ENCODE measurements at regions not wholly inside any gene's neighbourhood (a gene's known extent, or its start where the extent isn't known, plus 50 kb on each side); places are given as distances from the start of the nearest gene placed in this dataset.

DNA sequence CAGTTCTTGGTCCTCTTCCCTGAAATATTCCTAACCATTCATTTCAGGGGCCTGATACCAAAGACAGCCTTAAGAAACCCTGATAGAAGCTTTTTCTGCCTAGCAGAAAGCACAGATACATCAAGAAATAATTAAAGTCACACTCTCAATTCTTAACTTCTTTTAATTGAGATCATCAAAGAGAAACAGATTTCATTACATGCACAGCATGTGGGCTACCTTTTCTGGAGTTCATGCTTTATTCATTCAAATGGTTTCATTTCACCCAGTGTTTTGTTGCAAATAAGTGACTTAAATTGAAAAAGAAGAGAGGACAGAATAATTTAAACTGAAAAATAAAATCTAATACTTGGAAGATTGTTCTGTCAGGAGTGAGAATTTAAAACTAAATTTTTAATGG is 192.6 kb upstream of the GGTLC1 start:
- intact Hi-C loops (cut with DNase I): no loop called here
- FAIRE-seq: no peak
- H3K4me1 ChIP-seq: no peaks in the 10 kb centered on the region
- H3K9me3 ChIP-seq: no peaks in the 10 kb centered on the region
- TF ChIP-seq, protein P1, sequence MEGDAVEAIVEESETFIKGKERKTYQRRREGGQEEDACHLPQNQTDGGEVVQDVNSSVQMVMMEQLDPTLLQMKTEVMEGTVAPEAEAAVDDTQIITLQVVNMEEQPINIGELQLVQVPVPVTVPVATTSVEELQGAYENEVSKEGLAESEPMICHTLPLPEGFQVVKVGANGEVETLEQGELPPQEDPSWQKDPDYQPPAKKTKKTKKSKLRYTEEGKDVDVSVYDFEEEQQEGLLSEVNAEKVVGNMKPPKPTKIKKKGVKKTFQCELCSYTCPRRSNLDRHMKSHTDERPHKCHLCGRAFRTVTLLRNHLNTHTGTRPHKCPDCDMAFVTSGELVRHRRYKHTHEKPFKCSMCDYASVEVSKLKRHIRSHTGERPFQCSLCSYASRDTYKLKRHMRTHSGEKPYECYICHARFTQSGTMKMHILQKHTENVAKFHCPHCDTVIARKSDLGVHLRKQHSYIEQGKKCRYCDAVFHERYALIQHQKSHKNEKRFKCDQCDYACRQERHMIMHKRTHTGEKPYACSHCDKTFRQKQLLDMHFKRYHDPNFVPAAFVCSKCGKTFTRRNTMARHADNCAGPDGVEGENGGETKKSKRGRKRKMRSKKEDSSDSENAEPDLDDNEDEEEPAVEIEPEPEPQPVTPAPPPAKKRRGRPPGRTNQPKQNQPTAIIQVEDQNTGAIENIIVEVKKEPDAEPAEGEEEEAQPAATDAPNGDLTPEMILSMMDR (IDR thresholded peaks at IDR 0.05): no peak
- no peaks in the 10 kb centered on the region for H3K27me3 ChIP-seq
- no peak overlapping the region for H3K27ac ChIP-seq
- H3K4me3 ChIP-seq: no peak overlapping the region
- DNase-seq: no peak
- ATAC-seq: no peak
- no peaks in the 10 kb centered on the region for H3K36me3 ChIP-seq

GRCh38 chr20:24169256-24169655 is 180.7 kb upstream of the GGTLC1 start:
- WGBS, 2 donors: 84 to 85% methylated on average over 1 of the region's 1 CpG
- FAIRE-seq (no peak), ATAC-seq (no peak), DNase-seq (no peak)
- Histone ChIP-seq H3K4me3 (no peak overlapping the region), H3K4me1 (no peaks in the 10 kb centered on the region), H3K36me3 (no peaks in the 10 kb centered on the region), H3K27ac (no peak overlapping the region), H3K9me3 (no peaks in the 10 kb centered on the region), H3K27me3 (no peaks in the 10 kb centered on the region)
- TF ChIP-seq, protein P1 (IDR thresholded peaks at IDR 0.05): no peak
- intact Hi-C loops (cut with DNase I): loop anchor here in 1 of 3 donors (10.0 kb wide), 1 partner anchor 746 kb away; no protein-coding TSS in a partner anchor

- H3K4me1 ChIP-seq: no peaks in the 10 kb centered on the region
- DNase-seq: no peak
- no peaks in the 10 kb centered on the region for H3K27me3 ChIP-seq
- ATAC-seq: no peak
- intact Hi-C loops (cut with DNase I): loop anchor here in 1 of 3 donors (10.0 kb wide), 1 partner anchor 748 kb away; no protein-coding TSS in a partner anchor
- no peak overlapping the region for H3K4me3 ChIP-seq
- no peak for FAIRE-seq
- H3K27ac ChIP-seq: no peak overlapping the region
- no peaks in the 10 kb centered on the region for H3K9me3 ChIP-seq
- TF ChIP-seq, protein P1 (IDR thresholded peaks at IDR 0.05): no peak
- no peaks in the 10 kb centered on the region for H3K36me3 ChIP-seq
- WGBS, 2 donors: 66 to 77% methylated on average over 3 of the region's 3 CpGs
Measured at GRCh38 chr20:24166412-24166811, 177.8 kb upstream of the GGTLC1 start.

DNA sequence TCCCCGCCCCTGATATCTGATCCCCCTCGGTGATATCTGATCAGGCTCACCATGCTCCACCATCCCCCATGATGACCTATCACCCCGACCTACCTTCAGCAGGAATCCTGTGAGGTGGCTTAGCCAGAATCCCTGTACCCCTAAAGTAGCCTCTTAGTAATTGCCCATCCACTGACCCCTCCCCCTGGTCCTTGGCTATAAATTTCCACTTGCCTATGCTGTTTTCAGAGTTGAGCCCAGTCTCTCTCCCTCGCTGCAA is 177.5 kb upstream of the GGTLC1 start:
- intact Hi-C loops (cut with DNase I): loop anchor here in 1 of 3 donors (10.0 kb wide), 1 partner anchor 749 kb away; no protein-coding TSS in a partner anchor
- WGBS, 2 donors: 33 to 60% methylated on average over 4 of the region's 4 CpGs
- TF ChIP-seq, protein P1 (IDR thresholded peaks at IDR 0.05): no peak
- Histone ChIP-seq H3K27ac (no peak overlapping the region), H3K36me3 (no peaks in the 10 kb centered on the region), H3K4me3 (no peak overlapping the region), H3K9me3 (no peaks in the 10 kb centered on the region), H3K27me3 (no peaks in the 10 kb centered on the region), H3K4me1 (no peaks in the 10 kb centered on the region)
- DNase-seq: no peak
- ATAC-seq: no peak
- no peak for FAIRE-seq

GRCh38 chr20:24165301-24166122 is 176.9 kb upstream of the GGTLC1 start:
- intact Hi-C loops (cut with DNase I): loop anchor here in 1 of 3 donors (10.0 kb wide), 1 partner anchor 749 kb away; no protein-coding TSS in a partner anchor
- no peaks in the 10 kb centered on the region for H3K4me1 ChIP-seq
- H3K27me3 ChIP-seq: no peaks in the 10 kb centered on the region
- ATAC-seq: no peak
- H3K4me3 ChIP-seq: no peak overlapping the region
- 66% methylated on average over 6 of the region's 6 CpGs for WGBS, 2 donors
- no peak for DNase-seq
- no peaks in the 10 kb centered on the region for H3K36me3 ChIP-seq
- H3K27ac ChIP-seq: no peak overlapping the region
- H3K9me3 ChIP-seq: no peaks in the 10 kb centered on the region
- TF ChIP-seq, protein P1 (IDR thresholded peaks at IDR 0.05): no peak
- no peak for FAIRE-seq
